Fibroblast of lung (primary cell): ENCODE measurements at regions not wholly inside any gene's neighbourhood (a gene's known extent, or its start where the extent isn't known, plus 50 kb on each side); places are given as distances from the start of the nearest gene placed in this dataset.

ENCODE experiments used
- EZH2 ChIP-seq: IDR thresholded peaks from 2 replicates; pipeline ENCODE4 v1.5.1; 2012; ENCODE audit warnings: low read length, control low read depth, mild to moderate bottlenecking; ENCODE audit errors: missing control alignments
- TF ChIP-seq, protein P1 (sequence below), 2 donors: IDR thresholded peaks in 1 of 2; conservative IDR thresholded peaks in 1 of 2; 1 replicate in 1 of 2; 2 replicates in 1 of 2; pipeline ENCODE4 v1.5.1; 2011 to 2012; ENCODE audit warnings: low read length in 2 of 2, control low read depth in 1 of 2, inconsistent platforms in 1 of 2, low read depth in 1 of 2, mild to moderate bottlenecking in 1 of 2

DNA sequence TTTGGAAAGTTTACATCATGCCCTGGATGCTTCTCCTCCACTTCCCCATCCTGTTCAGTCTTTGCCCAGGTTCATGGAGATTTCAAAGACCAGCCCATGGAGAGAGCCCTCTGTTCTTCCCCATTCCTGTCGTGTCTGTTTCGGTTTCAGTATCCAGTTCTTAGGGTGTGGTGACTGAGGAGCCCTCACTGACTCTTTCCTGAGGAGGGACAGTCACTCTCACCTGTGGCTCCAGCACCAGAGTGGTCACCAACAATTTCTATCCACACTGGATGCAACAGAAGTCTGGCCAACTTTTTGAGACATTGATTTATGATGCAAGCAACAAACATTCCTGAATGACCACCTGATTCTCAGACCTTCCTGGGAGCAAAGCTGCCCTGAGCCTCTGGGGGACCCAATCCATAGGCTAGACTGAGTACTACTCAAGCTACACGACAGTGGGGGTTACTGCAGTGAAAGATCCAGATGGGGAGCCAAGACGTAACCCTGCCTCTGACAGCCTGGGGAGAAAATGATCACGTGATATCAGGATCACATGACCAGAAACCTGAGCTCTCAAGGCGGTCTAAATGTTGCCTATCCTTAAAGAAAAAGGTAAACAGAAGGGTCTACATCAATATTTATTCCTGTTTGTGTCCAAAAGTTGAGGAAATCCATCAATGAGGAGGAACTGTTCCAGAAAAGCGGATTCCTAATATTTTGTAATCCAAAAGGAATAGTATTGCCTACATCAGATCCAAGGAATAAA is 76.2 kb upstream of the VPREB1 start:
- TF ChIP-seq, protein P1, sequence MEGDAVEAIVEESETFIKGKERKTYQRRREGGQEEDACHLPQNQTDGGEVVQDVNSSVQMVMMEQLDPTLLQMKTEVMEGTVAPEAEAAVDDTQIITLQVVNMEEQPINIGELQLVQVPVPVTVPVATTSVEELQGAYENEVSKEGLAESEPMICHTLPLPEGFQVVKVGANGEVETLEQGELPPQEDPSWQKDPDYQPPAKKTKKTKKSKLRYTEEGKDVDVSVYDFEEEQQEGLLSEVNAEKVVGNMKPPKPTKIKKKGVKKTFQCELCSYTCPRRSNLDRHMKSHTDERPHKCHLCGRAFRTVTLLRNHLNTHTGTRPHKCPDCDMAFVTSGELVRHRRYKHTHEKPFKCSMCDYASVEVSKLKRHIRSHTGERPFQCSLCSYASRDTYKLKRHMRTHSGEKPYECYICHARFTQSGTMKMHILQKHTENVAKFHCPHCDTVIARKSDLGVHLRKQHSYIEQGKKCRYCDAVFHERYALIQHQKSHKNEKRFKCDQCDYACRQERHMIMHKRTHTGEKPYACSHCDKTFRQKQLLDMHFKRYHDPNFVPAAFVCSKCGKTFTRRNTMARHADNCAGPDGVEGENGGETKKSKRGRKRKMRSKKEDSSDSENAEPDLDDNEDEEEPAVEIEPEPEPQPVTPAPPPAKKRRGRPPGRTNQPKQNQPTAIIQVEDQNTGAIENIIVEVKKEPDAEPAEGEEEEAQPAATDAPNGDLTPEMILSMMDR (conservative IDR thresholded peaks at IDR 0.05 in 1 of 2, IDR thresholded peaks at IDR 0.05 in 1 of 2; ENCODE audit: low read depth in 1 of 2, low read length in 2 of 2), result no peak
- TF ChIP-seq EZH2, result no peak
